NB4 (cell line): ENCODE measurements at regions not wholly inside any gene's neighbourhood (a gene's known extent, or its start where the extent isn't known, plus 50 kb on each side); places are given as distances from the start of the nearest gene placed in this dataset.

ENCODE experiments used
- MYC ChIP-seq: IDR thresholded peaks from 2 replicates; pipeline ENCODE4 v1.6.1; 2011; ENCODE audit warnings: low read depth, low read length
- POLR2A ChIP-seq: IDR thresholded peaks from 2 replicates; pipeline ENCODE4 v1.6.1; 2011; ENCODE audit warnings: mild to moderate bottlenecking; ENCODE audit not compliant: insufficient read length; ENCODE audit errors: extremely low read depth
- TF ChIP-seq, protein P1 (sequence below): IDR thresholded peaks from one replicate; pipeline ENCODE4 v1.5.1; 2012; ENCODE audit warnings: low read depth, low read length

DNA sequence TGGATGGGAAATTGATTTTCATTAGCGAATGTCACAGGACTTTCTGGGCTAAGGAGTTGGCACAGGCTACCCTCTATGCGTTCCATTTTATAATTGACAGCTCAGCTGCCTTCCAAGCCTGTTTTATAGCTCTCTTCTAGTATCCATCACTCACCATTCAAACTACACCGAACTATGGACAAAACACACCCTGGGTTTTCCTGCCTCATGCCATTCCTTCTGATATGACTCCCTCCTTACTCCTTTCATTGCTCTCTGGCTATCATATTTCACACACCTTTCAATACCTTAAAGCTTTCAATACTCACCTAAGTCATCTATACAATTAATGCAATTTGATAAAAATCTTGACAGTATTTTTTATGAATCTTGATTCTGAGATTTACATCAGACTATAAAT, 181.3 kb downstream of the RAP2A start:
- TF ChIP-seq, protein P1, sequence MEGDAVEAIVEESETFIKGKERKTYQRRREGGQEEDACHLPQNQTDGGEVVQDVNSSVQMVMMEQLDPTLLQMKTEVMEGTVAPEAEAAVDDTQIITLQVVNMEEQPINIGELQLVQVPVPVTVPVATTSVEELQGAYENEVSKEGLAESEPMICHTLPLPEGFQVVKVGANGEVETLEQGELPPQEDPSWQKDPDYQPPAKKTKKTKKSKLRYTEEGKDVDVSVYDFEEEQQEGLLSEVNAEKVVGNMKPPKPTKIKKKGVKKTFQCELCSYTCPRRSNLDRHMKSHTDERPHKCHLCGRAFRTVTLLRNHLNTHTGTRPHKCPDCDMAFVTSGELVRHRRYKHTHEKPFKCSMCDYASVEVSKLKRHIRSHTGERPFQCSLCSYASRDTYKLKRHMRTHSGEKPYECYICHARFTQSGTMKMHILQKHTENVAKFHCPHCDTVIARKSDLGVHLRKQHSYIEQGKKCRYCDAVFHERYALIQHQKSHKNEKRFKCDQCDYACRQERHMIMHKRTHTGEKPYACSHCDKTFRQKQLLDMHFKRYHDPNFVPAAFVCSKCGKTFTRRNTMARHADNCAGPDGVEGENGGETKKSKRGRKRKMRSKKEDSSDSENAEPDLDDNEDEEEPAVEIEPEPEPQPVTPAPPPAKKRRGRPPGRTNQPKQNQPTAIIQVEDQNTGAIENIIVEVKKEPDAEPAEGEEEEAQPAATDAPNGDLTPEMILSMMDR: no peak
- TF ChIP-seq MYC (no peak), POLR2A (no peak)
